Germinal center (tissue), 1 donor: ENCODE measurements at regions not wholly inside any gene's neighbourhood (a gene's known extent, or its start where the extent isn't known, plus 50 kb on each side); places are given as distances from the start of the nearest gene placed in this dataset.

ENCODE experiments used
- DNase-seq: peaks from one replicate; pipeline ENCODE4 v3.0.0; 2012; ENCODE audit warnings: mixed read lengths, low spot score

DNA sequence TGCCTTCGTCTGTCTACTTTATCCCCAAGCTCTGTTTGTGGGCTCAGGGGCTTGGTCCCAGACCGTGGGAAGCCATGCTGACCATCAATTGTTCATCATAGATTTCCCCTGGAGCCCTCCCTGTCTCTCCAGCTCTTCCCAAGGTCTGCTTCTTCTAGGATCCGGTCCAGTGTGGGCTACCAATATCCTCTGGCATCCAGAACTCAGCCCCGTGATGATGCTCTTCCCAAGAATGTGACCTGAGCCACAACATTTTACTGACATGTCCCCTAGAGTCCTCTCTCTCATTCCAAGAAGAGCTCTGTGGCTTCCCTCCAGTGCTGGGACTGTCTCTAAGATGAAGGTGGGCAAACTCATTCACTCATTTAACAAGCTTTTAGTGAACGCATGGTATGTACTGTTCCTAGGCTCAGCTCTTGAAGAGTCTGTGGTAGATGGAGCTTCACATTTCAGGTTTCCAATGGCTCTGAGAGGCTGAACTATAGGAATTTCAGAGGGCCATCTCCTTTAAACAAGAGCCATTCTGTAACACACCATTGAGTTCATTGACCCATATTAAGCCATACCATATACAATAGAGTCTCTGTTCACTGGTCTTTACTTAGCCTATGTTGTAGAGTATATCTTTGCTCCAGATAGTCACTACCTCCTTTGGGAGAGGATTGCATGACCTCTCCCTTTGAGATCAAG, 142.0 kb upstream of the APCDD1 start:
- no peak for DNase-seq

GRCh38 chr18:10313016-10313342, 141.5 kb upstream of the APCDD1 start:
- DNase-seq = no peak

DNA sequence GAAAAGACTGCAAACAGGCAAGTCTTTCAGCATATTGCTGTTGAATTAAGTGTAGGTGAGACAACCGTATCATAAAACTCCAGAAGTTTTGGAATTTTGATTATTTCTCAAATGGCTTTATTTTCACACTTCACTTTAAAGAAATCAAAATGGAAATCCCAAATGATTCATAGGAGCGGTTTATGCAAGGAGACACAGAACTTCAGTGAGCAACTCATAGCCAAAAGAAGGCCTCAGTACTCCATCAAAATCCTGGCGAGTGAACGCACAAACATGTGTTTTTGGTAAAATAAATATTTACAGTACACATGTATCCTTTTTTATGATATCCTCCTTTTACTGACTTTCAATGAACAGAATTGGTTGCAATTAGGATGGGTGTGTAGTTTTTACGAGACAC, 140.4 kb upstream of the APCDD1 start:
- DNase-seq = no peak

GRCh38 chr18:10315522-10315921, 138.9 kb upstream of the APCDD1 start:
- no peak for DNase-seq

DNA sequence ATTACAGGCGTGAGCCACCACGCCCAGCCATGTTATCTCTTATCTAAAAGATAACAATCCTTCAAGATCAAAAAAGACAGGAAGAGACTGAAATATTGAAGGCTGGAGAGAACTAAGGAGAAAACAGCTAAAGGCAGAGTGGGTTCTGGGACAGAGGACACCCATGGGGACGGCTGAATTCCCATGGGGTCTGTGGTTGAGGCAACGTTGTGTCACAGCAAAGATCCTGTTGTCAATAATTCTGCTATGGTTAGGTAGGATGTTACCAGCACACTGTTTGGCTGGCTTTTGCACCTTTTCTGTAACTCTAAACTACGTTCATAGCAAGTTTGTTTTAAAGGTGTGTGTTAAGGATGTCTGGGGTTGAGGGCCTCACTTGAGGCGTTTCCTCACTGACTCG, 137.7 kb upstream of the APCDD1 start:
- no peak for DNase-seq

GRCh38 chr18:10317864-10318690, 136.4 kb upstream of the APCDD1 start:
- DNase-seq = no peak

DNA sequence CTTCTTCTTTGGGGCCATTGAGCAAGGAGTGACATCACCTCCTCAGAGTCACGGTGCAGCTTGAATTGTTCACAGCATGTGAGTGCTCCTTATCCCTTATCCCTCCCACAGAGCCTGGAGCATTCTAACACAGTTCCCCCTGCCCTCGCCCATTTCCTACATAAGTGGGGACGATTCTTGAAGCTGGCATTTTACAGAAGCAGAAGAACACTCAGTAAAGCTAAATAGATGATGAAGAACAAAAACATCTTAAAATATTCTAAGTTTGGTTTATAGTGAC, 135.8 kb upstream of the APCDD1 start:
- no peak for DNase-seq

DNA sequence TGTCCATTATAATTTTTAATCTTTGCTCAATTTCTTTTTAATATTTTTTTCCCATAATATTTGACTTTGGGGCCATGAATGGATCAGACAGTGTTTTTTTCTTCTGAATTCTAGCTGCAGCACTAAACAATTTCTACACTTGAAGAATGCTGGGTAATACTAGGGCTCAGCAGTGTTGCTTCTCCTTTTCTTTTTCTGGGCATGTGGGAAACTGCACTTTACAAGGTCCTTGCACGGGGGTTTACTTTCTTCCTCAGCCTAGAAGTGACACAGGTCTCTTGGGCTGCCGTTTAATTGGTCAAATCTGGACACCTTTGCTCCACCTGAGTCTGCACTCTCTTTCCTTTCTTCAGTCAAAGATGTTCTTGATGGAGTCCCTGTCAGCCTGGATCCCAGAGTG, 135.4 kb upstream of the APCDD1 start:
- no peak for DNase-seq

- DNase-seq = no peak
Measured at GRCh38 chr18:10319914-10320600, 134.4 kb upstream of the APCDD1 start.

DNA sequence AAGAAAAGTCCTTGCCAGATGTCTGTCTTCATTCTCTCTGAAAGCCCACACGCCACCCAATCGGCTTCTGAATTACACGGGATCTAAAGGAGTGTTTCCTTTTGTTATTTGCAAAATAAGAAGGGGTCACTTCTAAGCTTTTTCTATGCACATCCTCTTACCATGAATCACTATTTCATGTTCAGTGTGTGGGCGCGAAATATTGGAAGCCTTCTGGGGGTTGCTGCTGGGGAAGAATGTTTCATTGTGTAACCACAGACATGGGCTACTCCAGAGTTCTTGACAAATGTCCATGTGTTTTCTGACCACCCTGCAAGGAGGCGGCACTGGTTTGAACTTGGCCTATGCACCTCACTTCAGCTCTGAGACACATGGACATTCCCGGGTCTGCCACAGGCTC, 133.6 kb upstream of the APCDD1 start:
- DNase-seq = no peak

DNA sequence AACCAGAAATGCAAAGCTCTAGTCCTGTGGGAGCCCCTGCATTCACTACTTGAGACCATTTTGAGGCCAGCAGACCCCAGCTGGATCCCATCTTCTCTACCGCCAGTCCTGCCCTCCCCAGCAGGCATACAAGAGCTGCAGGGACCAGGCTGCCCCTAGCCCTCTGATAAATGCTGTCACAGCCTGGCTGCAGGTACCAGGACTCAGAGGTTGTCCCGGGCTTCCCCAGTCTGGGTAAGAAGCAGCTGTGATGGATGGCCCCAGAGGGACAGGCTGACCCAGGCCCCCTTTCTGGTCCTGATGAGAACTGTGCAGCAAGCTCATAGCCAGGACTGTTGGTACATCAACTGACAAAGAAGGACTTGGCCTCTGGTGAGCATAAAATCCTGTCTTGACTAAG, 132.9 kb upstream of the APCDD1 start:
- DNase-seq = no peak

DNA sequence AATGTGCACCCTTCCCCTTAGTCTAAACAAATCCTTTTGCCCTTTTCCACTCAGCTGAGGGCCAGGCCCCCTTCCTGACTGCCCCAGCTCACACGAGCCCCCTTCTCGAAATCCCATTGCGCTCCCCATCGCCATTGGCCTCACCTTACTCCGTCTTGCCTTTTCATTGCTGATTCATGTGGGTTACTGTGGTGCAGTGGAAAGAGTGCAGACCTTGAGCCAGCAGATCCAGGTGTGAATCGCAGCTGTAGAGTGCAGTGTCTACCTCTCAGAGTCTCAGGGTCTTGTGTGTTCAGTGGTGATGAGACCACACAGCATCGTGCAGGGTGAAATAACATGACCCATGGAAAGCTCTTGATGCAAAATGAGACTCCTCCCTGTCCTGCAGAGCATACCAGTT, 132.4 kb upstream of the APCDD1 start:
- no peak for DNase-seq

DNA sequence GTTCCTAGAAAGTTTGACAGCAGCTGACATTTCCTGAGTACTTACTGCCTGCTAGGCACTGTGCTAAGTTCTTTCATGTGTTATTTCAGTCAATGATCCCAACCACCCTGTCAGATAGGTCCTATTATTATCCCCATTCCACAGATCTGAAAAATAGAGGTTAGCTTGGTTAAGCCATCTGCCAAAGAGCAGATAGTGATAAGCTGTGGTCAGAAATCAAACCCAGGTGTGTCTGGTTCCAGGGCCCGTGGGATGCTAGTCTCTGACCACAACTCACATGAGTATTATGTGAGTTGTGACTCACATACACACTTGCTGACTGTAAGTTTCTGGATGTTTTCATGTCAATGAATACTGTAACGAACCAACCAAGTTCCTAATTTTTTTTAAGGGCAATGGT, 132.0 kb upstream of the APCDD1 start:
- DNase-seq = no peak

DNA sequence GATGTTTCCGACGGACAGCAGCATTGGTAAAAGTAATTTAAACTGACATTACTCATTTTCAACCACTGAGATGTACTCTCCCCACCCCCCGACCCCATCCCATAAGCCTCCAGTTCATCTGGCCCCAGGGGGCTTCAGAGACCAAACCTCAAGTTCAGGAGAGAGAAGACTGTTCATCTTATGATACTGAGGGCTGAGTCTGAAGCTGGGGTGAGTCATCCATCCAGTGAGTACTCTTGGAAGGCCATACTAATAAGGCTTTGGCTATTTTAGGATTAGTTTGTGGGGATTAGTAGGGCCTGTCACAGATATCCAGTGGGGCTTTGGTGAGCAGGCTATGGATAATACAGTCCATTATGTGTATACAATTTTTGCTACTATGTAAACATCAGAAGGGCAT, 125.3 kb upstream of the APCDD1 start:
- no peak for DNase-seq

DNA sequence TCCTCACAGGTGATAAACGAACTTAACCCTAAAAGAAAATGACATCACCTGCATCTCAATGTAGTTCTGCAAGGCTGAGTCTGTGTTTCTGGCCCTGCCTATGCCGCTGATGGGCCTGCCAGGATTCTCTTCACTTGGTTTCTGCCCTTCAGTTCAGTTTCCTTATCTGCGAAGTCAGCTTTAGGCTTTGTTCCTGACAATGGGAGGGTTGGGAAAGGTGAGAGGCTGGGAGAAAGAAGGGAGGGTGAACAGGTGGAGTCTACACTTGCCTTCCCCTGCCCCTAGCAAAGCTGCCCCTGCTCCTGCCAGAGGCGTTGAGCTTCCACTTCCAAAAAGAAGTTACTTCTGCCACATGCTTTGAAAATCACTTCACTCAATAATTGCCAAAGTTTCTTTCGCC, 124.0 kb upstream of the APCDD1 start:
- no peak for DNase-seq

DNA sequence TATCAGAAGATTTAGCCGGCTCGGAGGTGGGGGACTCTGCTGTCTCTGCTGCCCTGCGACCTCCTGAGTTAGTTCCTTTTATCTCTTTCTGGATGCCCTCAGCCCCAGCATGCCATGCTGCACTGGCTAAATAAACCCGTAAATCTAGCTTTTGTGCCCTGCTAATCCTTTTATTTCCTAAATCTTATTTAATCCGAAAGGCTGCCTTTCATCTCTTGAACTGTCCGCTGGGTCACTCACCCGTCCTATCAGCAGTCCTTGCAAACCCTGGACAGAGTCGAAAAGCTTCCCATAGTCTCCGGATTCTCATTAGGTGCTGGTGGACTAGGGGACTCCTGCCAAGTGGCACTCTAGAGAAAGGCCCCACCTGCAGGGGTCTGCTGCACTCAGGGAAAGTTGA, 122.0 kb upstream of the APCDD1 start:
- DNase-seq = no peak

DNA sequence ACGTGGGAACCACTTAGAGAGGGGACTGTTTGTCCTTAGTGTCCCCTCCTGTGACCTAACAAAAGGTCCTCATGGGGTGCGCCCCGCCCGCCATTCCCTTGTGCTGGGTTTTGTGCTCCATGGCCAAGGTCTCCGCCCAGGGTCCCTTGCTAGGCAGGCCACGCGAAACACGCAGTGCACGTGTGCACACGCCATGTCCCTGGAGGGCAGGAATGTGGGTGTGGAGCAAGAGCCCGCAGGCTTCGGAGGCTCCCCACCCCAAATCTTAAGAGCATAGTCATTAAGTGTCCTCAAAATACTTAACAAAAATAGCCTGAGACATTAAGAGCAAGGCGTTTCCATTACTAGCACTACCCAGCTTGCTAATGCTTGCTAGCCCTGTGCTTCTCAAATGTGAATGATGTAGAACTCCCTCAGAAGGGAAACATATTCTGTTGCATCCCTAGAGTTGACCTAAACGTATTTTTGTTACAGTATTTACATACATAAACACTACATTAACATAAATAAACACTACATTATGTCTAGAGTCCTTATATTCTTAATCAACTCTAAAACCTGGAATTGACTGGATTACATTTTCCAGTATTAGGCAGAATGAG, 117.6 kb upstream of the APCDD1 start:
- no peak for DNase-seq

DNA sequence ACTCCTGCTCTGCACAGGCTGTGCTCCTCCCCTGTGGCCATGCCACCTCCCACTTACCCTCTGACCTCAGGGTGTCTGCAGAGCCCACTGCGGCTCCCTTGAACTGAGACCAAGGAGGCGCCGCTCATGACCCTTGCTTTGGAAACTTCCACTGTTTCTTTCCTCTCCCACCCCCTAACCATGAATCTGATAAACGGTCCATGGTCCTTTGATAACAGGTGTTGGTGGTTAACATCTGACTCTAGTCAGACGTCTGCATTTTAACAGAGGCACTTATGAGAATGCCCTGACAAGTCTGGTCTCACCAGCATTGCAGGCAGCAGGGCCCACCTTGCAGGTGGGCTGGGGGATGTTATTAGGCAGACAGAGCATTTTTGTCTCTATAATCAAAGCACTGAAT, 113.6 kb upstream of the APCDD1 start:
- DNase-seq = no peak

- DNase-seq = no peak
Measured at GRCh38 chr18:10343778-10344177, 110.7 kb upstream of the APCDD1 start.

DNA sequence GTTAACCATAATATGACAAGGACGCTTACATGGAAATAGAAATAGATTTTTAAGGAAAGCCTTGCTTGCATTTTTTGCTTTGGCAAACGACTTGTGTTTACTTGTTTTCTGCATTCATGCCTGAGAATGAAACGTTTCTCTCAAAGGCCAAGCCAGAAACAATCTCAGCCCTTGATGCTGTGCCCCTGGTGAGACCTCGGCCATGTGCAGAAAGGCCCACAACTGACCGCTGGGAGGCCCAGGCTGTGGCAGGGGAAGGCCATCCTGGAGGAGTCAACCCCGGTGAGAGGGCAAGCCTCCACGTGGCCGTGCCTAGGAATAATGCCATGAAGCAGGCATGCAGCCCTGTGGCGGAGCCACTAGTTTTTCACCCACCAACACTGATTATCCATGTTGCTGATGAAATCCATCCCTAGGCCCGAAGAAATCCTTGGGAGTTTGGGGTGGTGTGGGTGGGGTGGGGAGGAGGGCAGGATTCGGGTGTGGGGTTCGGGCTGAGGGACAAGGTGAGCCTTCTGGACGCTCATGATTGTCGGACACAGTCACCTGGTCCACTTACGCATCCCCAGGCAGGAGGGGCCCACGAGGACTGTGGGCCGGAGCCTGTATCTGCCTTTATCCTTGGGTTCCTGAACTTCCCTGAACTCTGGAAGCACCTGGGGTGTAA, 107.6 kb upstream of the APCDD1 start:
- no peak for DNase-seq

DNA sequence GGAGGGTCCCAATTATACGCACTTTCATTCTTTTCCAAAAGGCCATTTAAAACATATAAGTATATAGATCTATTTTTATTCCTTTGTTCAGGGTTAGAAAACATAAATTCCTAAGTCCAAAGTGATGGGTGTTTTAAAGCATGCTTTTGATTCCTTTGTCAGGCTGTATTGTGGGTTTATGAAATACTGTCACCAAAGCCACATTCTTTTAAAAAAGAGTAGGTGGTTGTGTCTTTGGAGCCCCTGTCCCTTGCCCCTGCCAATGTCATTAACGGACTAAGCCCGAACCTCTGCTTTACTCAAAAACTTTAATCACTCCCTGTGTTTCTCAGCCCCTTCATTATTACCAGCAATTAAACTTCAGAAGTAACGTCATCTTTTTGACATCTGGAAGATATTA, 104.9 kb upstream of the APCDD1 start:
- DNase-seq = no peak

DNA sequence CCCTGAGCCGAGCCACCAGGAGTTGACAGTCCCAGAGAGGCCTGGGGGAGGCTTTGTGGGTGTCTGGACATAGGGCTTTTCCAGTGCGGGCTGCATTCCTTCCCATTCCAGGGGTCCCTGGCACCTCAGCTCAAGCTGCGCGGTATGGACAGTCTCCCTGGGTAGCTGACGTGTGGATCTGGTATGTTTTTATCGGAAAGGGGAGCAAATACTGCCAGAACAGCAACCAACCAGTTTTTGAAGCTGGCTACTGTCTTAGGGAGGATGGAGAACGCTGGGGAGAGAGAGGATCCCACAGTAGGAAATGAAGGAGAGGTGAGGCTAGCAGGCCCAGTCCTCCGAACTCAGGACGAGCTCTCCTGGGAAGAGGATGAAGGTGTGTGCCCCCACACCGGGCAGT, 103.8 kb upstream of the APCDD1 start:
- DNase-seq = no peak
